ENCODE measurements at regions not wholly inside any gene's neighbourhood (a gene's known extent, or its start where the extent isn't known, plus 50 kb on each side); places are given as distances from the start of the nearest gene placed in this dataset.

DNA sequence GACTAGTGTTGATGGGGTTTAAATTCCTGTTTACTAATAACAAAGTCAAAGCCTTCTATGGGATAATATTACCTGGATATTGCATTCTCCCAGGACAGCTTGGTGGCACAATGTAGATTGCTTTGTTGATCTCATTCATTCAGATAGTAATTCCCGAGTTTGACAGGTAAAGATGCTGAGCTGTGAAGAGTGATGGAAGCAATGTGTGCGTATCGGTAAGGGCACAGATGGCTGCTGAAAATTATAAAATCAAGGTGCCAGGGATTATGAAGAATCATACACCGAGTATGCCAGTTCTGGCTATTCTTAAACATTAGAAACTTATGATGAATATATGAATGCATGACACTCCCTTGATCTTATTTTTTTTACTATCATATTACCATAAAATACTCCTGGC lies 100.6 kb upstream of the CNTNAP4 start:
- no peak overlapping the region for H3K4me3 ChIP-seq (ENCODE audit: low read length)
- no peak for DNase-seq (ENCODE audit: low read depth)
- TF ChIP-seq CTCF (IDR thresholded peaks at IDR 0.05; ENCODE audit: insufficient read depth, low read depth, low read length, missing control alignments) = no peak

GRCh38 chr16:76182041-76182635 lies 95.1 kb upstream of the CNTNAP4 start:
- no peak for DNase-seq (ENCODE audit: low read depth)
- no peak overlapping the region for H3K4me3 ChIP-seq (ENCODE audit: low read length)
- TF ChIP-seq CTCF (IDR thresholded peaks at IDR 0.05; ENCODE audit: insufficient read depth, low read depth, low read length, missing control alignments) = no peak

- no peak for DNase-seq (ENCODE audit: low read depth)
- no peak overlapping the region for H3K4me3 ChIP-seq (ENCODE audit: low read length)
- no peak for TF ChIP-seq CTCF (IDR thresholded peaks at IDR 0.05; ENCODE audit: insufficient read depth, low read depth, low read length, missing control alignments)
Measured at GRCh38 chr16:76183647-76184046, 93.6 kb upstream of the CNTNAP4 start.

GRCh38 chr16:76190057-76190456 lies 87.1 kb upstream of the CNTNAP4 start:
- H3K4me3 ChIP-seq (ENCODE audit: low read length) = no peak overlapping the region
- TF ChIP-seq CTCF (IDR thresholded peaks at IDR 0.05; ENCODE audit: insufficient read depth, low read depth, low read length, missing control alignments) = no peak
- no peak for DNase-seq (ENCODE audit: low read depth)

GRCh38 chr16:76190480-76190879 lies 86.7 kb upstream of the CNTNAP4 start:
- H3K4me3 ChIP-seq (ENCODE audit: low read length) = no peak overlapping the region
- no peak for DNase-seq (ENCODE audit: low read depth)
- no peak for TF ChIP-seq CTCF (IDR thresholded peaks at IDR 0.05; ENCODE audit: insufficient read depth, low read depth, low read length, missing control alignments)

DNA sequence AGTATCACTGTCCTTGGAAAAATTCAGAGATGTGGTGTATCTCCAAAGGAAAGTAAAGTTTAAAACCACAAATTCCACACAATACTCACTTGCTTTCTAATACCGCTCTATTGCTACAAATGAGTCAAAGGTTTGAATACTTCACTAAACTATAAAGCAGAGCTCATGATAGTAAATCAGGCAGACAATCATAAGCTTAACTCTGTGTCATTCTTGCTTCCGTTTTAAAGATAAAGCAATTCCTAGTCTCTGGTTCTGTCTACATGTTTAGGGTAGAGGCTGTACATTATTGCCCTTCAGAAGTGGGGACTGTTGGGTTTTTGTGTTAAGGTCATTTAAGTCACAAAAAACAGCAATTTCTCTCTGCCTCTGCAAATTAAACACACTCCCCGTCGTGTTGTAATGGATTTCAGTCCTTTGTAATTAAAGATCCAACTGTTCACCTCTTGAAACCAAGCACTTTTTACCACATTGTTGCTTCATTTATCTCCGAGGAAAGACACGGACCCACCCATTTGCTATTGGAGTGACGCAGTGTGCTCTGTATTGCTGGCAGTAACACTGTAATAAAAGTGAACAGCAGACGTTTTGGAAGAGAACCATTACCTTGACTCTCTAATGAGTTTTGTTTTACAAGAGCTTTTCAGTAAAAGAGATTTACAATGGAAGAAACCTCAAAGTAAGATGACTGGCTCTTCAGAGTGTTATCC lies 83.1 kb upstream of the CNTNAP4 start:
- no peak for TF ChIP-seq CTCF (IDR thresholded peaks at IDR 0.05; ENCODE audit: insufficient read depth, low read depth, low read length, missing control alignments)
- no peak overlapping the region for H3K4me3 ChIP-seq (ENCODE audit: low read length)
- DNase-seq (ENCODE audit: low read depth) = peak; percentile 44

DNA sequence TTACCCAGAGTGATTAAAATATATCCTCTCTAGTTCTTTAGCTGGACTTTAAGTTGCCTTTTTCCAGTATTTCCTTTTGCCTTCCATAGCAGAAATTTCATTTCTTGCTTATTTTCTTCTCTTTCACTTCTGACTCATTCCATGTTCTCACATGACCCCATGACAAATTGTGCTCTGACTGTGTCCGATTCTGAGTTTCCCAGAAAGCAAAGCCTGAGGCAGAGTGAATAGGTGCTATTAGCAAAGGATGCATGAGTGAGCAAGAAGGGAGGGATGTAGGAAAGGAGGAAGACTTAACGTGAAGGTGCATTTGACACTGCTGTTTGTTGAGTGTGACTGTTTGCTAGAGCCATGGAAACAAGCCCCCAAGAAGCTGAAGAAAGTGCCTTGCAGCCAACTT lies 82.6 kb upstream of the CNTNAP4 start:
- DNase-seq (ENCODE audit: low read depth) = peak; percentile 97
- TF ChIP-seq CTCF (IDR thresholded peaks at IDR 0.05; ENCODE audit: insufficient read depth, low read depth, low read length, missing control alignments) = no peak

More for the DNA sequence above, 82.6 kb upstream of the CNTNAP4 start:
- H3K4me3 ChIP-seq (ENCODE audit: low read length) = no peak overlapping the region

Measured in epithelial cell of esophagus (primary cell).